GM10248 (cell line): ENCODE measurements at regions not wholly inside any gene's neighbourhood (a gene's known extent, or its start where the extent isn't known, plus 50 kb on each side); places are given as distances from the start of the nearest gene placed in this dataset.

Experiments
- CTCF ChIA-PET: fragments of 300-600 bp; sonication (Branson Sonifier 250); formaldehyde crosslinking; extraction: SDS; loops from one replicate; lab custom pipeline; 2021; ENCODE audit warnings: antibody characterized with exemption; lab: Yijun Ruan, JAX
- POLR2A ChIA-PET: fragments of 350-650 bp; sonication (Branson Sonifier 250); formaldehyde crosslinking; extraction: SDS; loops from one replicate; lab custom pipeline; 2020; ENCODE audit warnings: antibody characterized with exemption; lab: Yijun Ruan, JAX
- DNase-seq: peaks from one replicate; pipeline ENCODE4 v3.0.0; 2012; ENCODE audit errors: extremely low spot score
- CTCF ChIP-seq: IDR thresholded peaks from 2 replicates; pipeline ENCODE4 v1.5.1; 2012; ENCODE audit warnings: mild to moderate bottlenecking, low read depth; ENCODE audit errors: extremely low read depth, missing control alignments, control extremely low read depth

GRCh38 chr15:75129788-75130187 is 71.9 kb upstream of the C15orf39 start:
- TF ChIP-seq CTCF = no peak
- no peak for DNase-seq
- ChIA-PET CTCF (interaction anchor here (0.9 to 7.1 kb wide), 9 partner anchors 8 to 100 kb away, joined by 3 to 41 read pairs (median 4); partner anchors contain the start of gene C15orf39), POLR2A (interaction anchor here (1.1 kb wide), 1 partner anchor 87 kb away, joined by 6 read pairs; no protein-coding TSS in a partner anchor)

- ChIA-PET POLR2A (interaction anchor here (0.7 to 1.5 kb wide), 3 partner anchors 22 to 71 kb away, joined by 4 to 5 read pairs (median 4); partner anchors contain the start of gene C15orf39), CTCF (interaction anchor here (1.1 to 7.1 kb wide), 7 partner anchors 23 to 102 kb away, joined by 3 to 41 read pairs (median 6); partner anchors contain the start of gene C15orf39)
- TF ChIP-seq CTCF = no peak
- DNase-seq = no peak
Measured at GRCh38 chr15:75131269-75131643, 70.4 kb upstream of the C15orf39 start.

GRCh38 chr15:75134748-75135147 is 66.9 kb upstream of the C15orf39 start:
- POLR2A ChIA-PET = no interaction called here
- no peak for TF ChIP-seq CTCF
- no peak for DNase-seq
- CTCF ChIA-PET = interaction anchor here (0.8 to 1.7 kb wide), 3 partner anchors 10 to 91 kb away, joined by 3 to 5 read pairs (median 3); no protein-coding TSS in a partner anchor

GRCh38 chr15:75136118-75136517 is 65.6 kb upstream of the C15orf39 start:
- DNase-seq = no peak
- POLR2A ChIA-PET = no interaction called here
- TF ChIP-seq CTCF = no peak
- CTCF ChIA-PET = no interaction called here

GRCh38 chr15:75136758-75137157 is 64.9 kb upstream of the C15orf39 start:
- DNase-seq = no peak
- no peak for TF ChIP-seq CTCF
- ChIA-PET CTCF (no interaction called here), POLR2A (no interaction called here)

GRCh38 chr15:75138016-75138999 is 63.4 kb upstream of the C15orf39 start:
- CTCF ChIA-PET = interaction anchor here (0.9 to 2.0 kb wide), 5 partner anchors 41 to 187 kb away, joined by 3 to 6 read pairs (median 3); partner anchors contain the start of gene C15orf39
- POLR2A ChIA-PET = no interaction called here
- no peak for TF ChIP-seq CTCF
- DNase-seq = no peak
